Chondrocyte (in vitro differentiated cells): ENCODE measurements at regions not wholly inside any gene's neighbourhood (a gene's known extent, or its start where the extent isn't known, plus 50 kb on each side); places are given as distances from the start of the nearest gene placed in this dataset.

Experiments
- DNase-seq: peaks from one replicate; pipeline ENCODE4 v3.0.0; 2021; ENCODE audit warnings: mixed read lengths, low spot score
- H3K27ac Mint-ChIP-seq: one replicate; pipeline ENCODE4 v1.8.0; 2021; ENCODE audit warnings: mild to moderate bottlenecking, moderate library complexity, mixed read lengths; ENCODE audit not compliant: unreplicated experiment
- H3K27me3 Mint-ChIP-seq: 2 replicates; pipeline ENCODE4 v1.8.0; 2021; ENCODE audit warnings: low read depth, mixed read lengths
- H3K36me3 Mint-ChIP-seq: 2 replicates; pipeline ENCODE4 v1.8.0; 2021; ENCODE audit warnings: low read depth, mixed read lengths
- H3K4me1 Mint-ChIP-seq: 2 replicates; pipeline ENCODE4 v1.8.0; 2021; ENCODE audit warnings: low read depth, mild to moderate bottlenecking, mixed read lengths
- H3K4me3 Mint-ChIP-seq: one replicate; pipeline ENCODE4 v1.8.0; 2021; ENCODE audit warnings: mild to moderate bottlenecking, moderate library complexity, mixed read lengths; ENCODE audit not compliant: unreplicated experiment
- H3K9me3 Mint-ChIP-seq: 2 replicates; pipeline ENCODE4 v1.8.0; 2021; ENCODE audit warnings: low read depth, mixed read lengths
- CTCF ChIP-seq: fragments of 200-600 bp; sonication (generic); IDR thresholded peaks from 2 replicates; pipeline ENCODE4 v1.5.0; 2021; ENCODE audit warnings: antibody characterized with exemption, mild to moderate bottlenecking, moderate library complexity

- Mint-ChIP-seq H3K27ac (no peak overlapping the region), H3K36me3 (no peaks in the 10 kb centered on the region), H3K9me3 (no peaks in the 10 kb centered on the region), H3K4me1 (peaks cover 25% of the 10 kb centered on the region), H3K4me3 (no peak overlapping the region), H3K27me3 (peaks cover 2% of the 10 kb centered on the region)
- DNase-seq, result no peak
- no peak for TF ChIP-seq CTCF
These were observed 221.2 kb downstream of the SPRY1 start for GRCh38 chr4:123617791-123618190.

- no peak for TF ChIP-seq CTCF
These were observed 222.0 kb downstream of the SPRY1 start for GRCh38 chr4:123618606-123619005.

GRCh38 chr4:123619326-123619725 lies 222.7 kb downstream of the SPRY1 start:
- peaks cover 25% of the 10 kb centered on the region for H3K4me1 Mint-ChIP-seq
- H3K4me3 Mint-ChIP-seq, result no peak overlapping the region
- H3K9me3 Mint-ChIP-seq, result no peaks in the 10 kb centered on the region
- peaks cover 2% of the 10 kb centered on the region for H3K27me3 Mint-ChIP-seq
- no peak overlapping the region for H3K27ac Mint-ChIP-seq
- TF ChIP-seq CTCF, result no peak
- no peaks in the 10 kb centered on the region for H3K36me3 Mint-ChIP-seq
- DNase-seq, result no peak

More at GRCh38 chr4:123618606-123619005, 222.0 kb downstream of the SPRY1 start:
- Mint-ChIP-seq H3K4me3 (no peak overlapping the region), H3K4me1 (peaks cover 25% of the 10 kb centered on the region), H3K36me3 (no peaks in the 10 kb centered on the region), H3K9me3 (no peaks in the 10 kb centered on the region), H3K27ac (no peak overlapping the region), H3K27me3 (peaks cover 2% of the 10 kb centered on the region)
- no peak for DNase-seq

GRCh38 chr4:123619895-123620294 lies 223.3 kb downstream of the SPRY1 start:
- H3K27me3 Mint-ChIP-seq, result no peaks in the 10 kb centered on the region
- H3K9me3 Mint-ChIP-seq, result no peaks in the 10 kb centered on the region
- no peak overlapping the region for H3K27ac Mint-ChIP-seq
- no peak for DNase-seq
- H3K36me3 Mint-ChIP-seq, result no peaks in the 10 kb centered on the region
- H3K4me1 Mint-ChIP-seq, result peaks cover 25% of the 10 kb centered on the region
- TF ChIP-seq CTCF, result no peak
- no peak overlapping the region for H3K4me3 Mint-ChIP-seq

- no peak for DNase-seq
- H3K27me3 Mint-ChIP-seq, result no peaks in the 10 kb centered on the region
- no peak for TF ChIP-seq CTCF
- H3K27ac Mint-ChIP-seq, result peak overlapping the region; percentile 85
- H3K4me3 Mint-ChIP-seq, result no peak overlapping the region
- no peaks in the 10 kb centered on the region for H3K9me3 Mint-ChIP-seq
- H3K36me3 Mint-ChIP-seq, result no peaks in the 10 kb centered on the region
- H3K4me1 Mint-ChIP-seq, result peaks cover 25% of the 10 kb centered on the region
These were observed 224.6 kb downstream of the SPRY1 start for GRCh38 chr4:123621072-123621705.
